KMS-11 (cell line): ENCODE measurements at regions not wholly inside any gene's neighbourhood (a gene's known extent, or its start where the extent isn't known, plus 50 kb on each side); places are given as distances from the start of the nearest gene placed in this dataset.
A peak's percentile ranks its signal among the peaks of the same experiment; 100 is the strongest.

ENCODE experiments used
- H2AFZ ChIP-seq: fragments of 200-600 bp; sonication (generic); 2 replicates; pipeline ENCODE4 v1.6.1; 2016; ENCODE audit warnings: antibody characterized with exemption, mixed run types, low read depth
- H3K27ac ChIP-seq: fragments of 200-600 bp; sonication (generic); 2 replicates; pipeline ENCODE4 v1.6.1; 2016; ENCODE audit warnings: mild to moderate bottlenecking, mixed run types
- H3K27me3 ChIP-seq: fragments of 200-600 bp; sonication (generic); 2 replicates; pipeline ENCODE4 v1.6.1; 2017; ENCODE audit warnings: mild to moderate bottlenecking, low read depth, mixed run types, moderate library complexity; ENCODE audit not compliant: insufficient read depth
- H3K36me3 ChIP-seq: fragments of 200-600 bp; sonication (generic); 2 replicates; pipeline ENCODE4 v1.6.1; 2017; ENCODE audit warnings: mild to moderate bottlenecking, mixed run types; ENCODE audit not compliant: insufficient read depth
- H3K4me1 ChIP-seq: fragments of 200-600 bp; sonication (generic); 2 replicates; pipeline ENCODE4 v1.6.1; 2016; ENCODE audit warnings: mild to moderate bottlenecking, low read depth, mixed run types; ENCODE audit not compliant: poor library complexity, severe bottlenecking
- H3K4me2 ChIP-seq: fragments of 200-600 bp; sonication (generic); 2 replicates; pipeline ENCODE4 v1.7.0; 2016; ENCODE audit warnings: mild to moderate bottlenecking, mixed run types
- H3K4me3 ChIP-seq: fragments of 200-600 bp; sonication (generic); IDR thresholded peaks from 2 replicates; pipeline ENCODE4 v1.6.1; 2017; ENCODE audit warnings: low read depth, low read length, mixed read lengths; ENCODE audit not compliant: insufficient read depth
- H3K79me2 ChIP-seq: fragments of 200-600 bp; sonication (generic); 2 replicates; pipeline ENCODE4 v1.6.1; 2016; ENCODE audit warnings: low read depth, mixed run types; ENCODE audit not compliant: insufficient read depth
- H3K9ac ChIP-seq: fragments of 200-600 bp; sonication (generic); 2 replicates; pipeline ENCODE4 v1.6.1; 2016; ENCODE audit warnings: mild to moderate bottlenecking, mixed run types
- H4K20me1 ChIP-seq: fragments of 200-600 bp; sonication (generic); 2 replicates; pipeline ENCODE4 v1.6.1; 2016; ENCODE audit warnings: mild to moderate bottlenecking, mixed run types; ENCODE audit not compliant: insufficient read depth
- CTCF ChIP-seq: fragments of 200-600 bp; sonication (generic); conservative IDR thresholded peaks from 2 replicates; pipeline ENCODE4 v1.6.1; 2017; ENCODE audit warnings: low read depth, mild to moderate bottlenecking, antibody characterized with exemption, low read length, moderate library complexity, mixed read lengths

GRCh38 chr9:12463641-12464040 is 229.5 kb upstream of the TYRP1 start:
- Histone ChIP-seq H3K36me3 (no peaks in the 10 kb centered on the region), H2AFZ (no peak overlapping the region), H3K27me3 (no peaks in the 10 kb centered on the region), H3K4me3 (no peak overlapping the region), H3K79me2 (no peaks in the 10 kb centered on the region), H3K9ac (no peak overlapping the region), H4K20me1 (no peaks in the 10 kb centered on the region), H3K4me1 (no peaks in the 10 kb centered on the region), H3K4me2 (no peak overlapping the region), H3K27ac (no peak overlapping the region)
- TF ChIP-seq CTCF: no peak

GRCh38 chr9:12464400-12464799 is 228.8 kb upstream of the TYRP1 start:
- Histone ChIP-seq H3K9ac (no peak overlapping the region), H3K4me1 (no peaks in the 10 kb centered on the region), H3K27ac (no peak overlapping the region), H3K36me3 (no peaks in the 10 kb centered on the region), H2AFZ (no peak overlapping the region), H4K20me1 (no peaks in the 10 kb centered on the region), H3K4me3 (no peak overlapping the region), H3K79me2 (no peaks in the 10 kb centered on the region), H3K27me3 (no peaks in the 10 kb centered on the region), H3K4me2 (no peak overlapping the region)
- no peak for TF ChIP-seq CTCF

GRCh38 chr9:12464910-12465512 is 228.2 kb upstream of the TYRP1 start:
- TF ChIP-seq CTCF: peak; percentile 73
- Histone ChIP-seq H3K27ac (no peak overlapping the region), H4K20me1 (no peaks in the 10 kb centered on the region), H3K9ac (no peak overlapping the region), H3K4me1 (no peaks in the 10 kb centered on the region), H2AFZ (no peak overlapping the region), H3K27me3 (no peaks in the 10 kb centered on the region), H3K4me2 (no peak overlapping the region), H3K4me3 (no peak overlapping the region), H3K79me2 (no peaks in the 10 kb centered on the region), H3K36me3 (no peaks in the 10 kb centered on the region)

- H3K4me2 ChIP-seq: no peak overlapping the region
- no peak for TF ChIP-seq CTCF
- no peak overlapping the region for H3K27ac ChIP-seq
- H2AFZ ChIP-seq: no peak overlapping the region
- no peak overlapping the region for H3K4me3 ChIP-seq
- no peaks in the 10 kb centered on the region for H3K79me2 ChIP-seq
- H4K20me1 ChIP-seq: no peaks in the 10 kb centered on the region
- H3K27me3 ChIP-seq: no peaks in the 10 kb centered on the region
- no peaks in the 10 kb centered on the region for H3K4me1 ChIP-seq
- no peaks in the 10 kb centered on the region for H3K36me3 ChIP-seq
- H3K9ac ChIP-seq: no peak overlapping the region
Measured at GRCh38 chr9:12469084-12469483, 224.1 kb upstream of the TYRP1 start.

GRCh38 chr9:12494411-12494810 is 198.8 kb upstream of the TYRP1 start:
- H3K27ac ChIP-seq: no peak overlapping the region
- no peak overlapping the region for H3K4me3 ChIP-seq
- no peak overlapping the region for H2AFZ ChIP-seq
- H3K79me2 ChIP-seq: no peaks in the 10 kb centered on the region
- H3K4me1 ChIP-seq: no peaks in the 10 kb centered on the region
- TF ChIP-seq CTCF: no peak
- no peak overlapping the region for H3K9ac ChIP-seq
- no peaks in the 10 kb centered on the region for H3K27me3 ChIP-seq
- no peaks in the 10 kb centered on the region for H4K20me1 ChIP-seq
- H3K4me2 ChIP-seq: no peak overlapping the region
- no peaks in the 10 kb centered on the region for H3K36me3 ChIP-seq
